Adrenal gland (tissue), 5 donors: ENCODE measurements at regions not wholly inside any gene's neighbourhood (a gene's known extent, or its start where the extent isn't known, plus 50 kb on each side); places are given as distances from the start of the nearest gene placed in this dataset.

Experiments used
- POLR2A ChIP-seq, 2 donors: fragments of 450-650 bp; IDR thresholded peaks; one replicate each; pipeline ENCODE4 v1.6.1; 2017; ENCODE audit warnings: antibody characterized with exemption in 2 of 2, mild to moderate bottlenecking in 2 of 2, moderate library complexity in 1 of 2
- TF ChIP-seq, protein P1 (sequence below), 6 experiments: fragments of 450-650 bp in 4 of 6; fragments of 200-600 bp in 2 of 6; sonication (generic) in 1 of 6; IDR thresholded peaks; 1 replicate in 5 of 6; 2 replicates in 1 of 6; pipeline versions ENCODE4 v1.5.1 to v1.8.0; 2016 to 2021; ENCODE audit warnings: antibody characterized with exemption in 6 of 6, mild to moderate bottlenecking in 2 of 6, moderate library complexity in 1 of 6
- donor health status: DM: no; HTN: no; CAD: no.

GRCh38 chr1:29624320-29625083, 388.2 kb downstream of the PTPRU start:
- TF ChIP-seq, protein P1, sequence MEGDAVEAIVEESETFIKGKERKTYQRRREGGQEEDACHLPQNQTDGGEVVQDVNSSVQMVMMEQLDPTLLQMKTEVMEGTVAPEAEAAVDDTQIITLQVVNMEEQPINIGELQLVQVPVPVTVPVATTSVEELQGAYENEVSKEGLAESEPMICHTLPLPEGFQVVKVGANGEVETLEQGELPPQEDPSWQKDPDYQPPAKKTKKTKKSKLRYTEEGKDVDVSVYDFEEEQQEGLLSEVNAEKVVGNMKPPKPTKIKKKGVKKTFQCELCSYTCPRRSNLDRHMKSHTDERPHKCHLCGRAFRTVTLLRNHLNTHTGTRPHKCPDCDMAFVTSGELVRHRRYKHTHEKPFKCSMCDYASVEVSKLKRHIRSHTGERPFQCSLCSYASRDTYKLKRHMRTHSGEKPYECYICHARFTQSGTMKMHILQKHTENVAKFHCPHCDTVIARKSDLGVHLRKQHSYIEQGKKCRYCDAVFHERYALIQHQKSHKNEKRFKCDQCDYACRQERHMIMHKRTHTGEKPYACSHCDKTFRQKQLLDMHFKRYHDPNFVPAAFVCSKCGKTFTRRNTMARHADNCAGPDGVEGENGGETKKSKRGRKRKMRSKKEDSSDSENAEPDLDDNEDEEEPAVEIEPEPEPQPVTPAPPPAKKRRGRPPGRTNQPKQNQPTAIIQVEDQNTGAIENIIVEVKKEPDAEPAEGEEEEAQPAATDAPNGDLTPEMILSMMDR (IDR thresholded peaks at IDR 0.05): no peak
- TF ChIP-seq POLR2A (IDR thresholded peaks at IDR 0.05): no peak
